Nucleus accumbens (tissue), 56 donors: ENCODE measurements at regions not wholly inside any gene's neighbourhood (a gene's known extent, or its start where the extent isn't known, plus 50 kb on each side); places are given as distances from the start of the nearest gene placed in this dataset.

ENCODE experiments used
- DNase-seq, 56 donors: peaks; one replicate each; lab custom pipeline; 2025; lab: John Stamatoyannopoulos, UW

- no peak for DNase-seq
These were observed 84.9 kb downstream of the METTL4 start for GRCh38 chr18:2486426-2486825.
